ELR (cell line): ENCODE measurements at regions not wholly inside any gene's neighbourhood (a gene's known extent, or its start where the extent isn't known, plus 50 kb on each side); places are given as distances from the start of the nearest gene placed in this dataset.
A peak's percentile ranks its signal among the peaks of the same experiment; 100 is the strongest.
"Not testable (repeated sequence)": the region's sequence is repeated elsewhere in the genome, so short reads cannot be mapped to it uniquely, and the experiment has no call there.

Experiments used
- DNase-seq: peaks from one replicate; pipeline ENCODE4 v3.0.0-alpha.2; 2015; ENCODE audit warnings: low read depth

- DNase-seq = no peak
Measured at GRCh38 chr14:53398616-53399015, 245.5 kb upstream of the DDHD1 start.

- not testable (repeated sequence) for DNase-seq
Measured at GRCh38 chr14:53395267-53395666, 242.1 kb upstream of the DDHD1 start.

DNA sequence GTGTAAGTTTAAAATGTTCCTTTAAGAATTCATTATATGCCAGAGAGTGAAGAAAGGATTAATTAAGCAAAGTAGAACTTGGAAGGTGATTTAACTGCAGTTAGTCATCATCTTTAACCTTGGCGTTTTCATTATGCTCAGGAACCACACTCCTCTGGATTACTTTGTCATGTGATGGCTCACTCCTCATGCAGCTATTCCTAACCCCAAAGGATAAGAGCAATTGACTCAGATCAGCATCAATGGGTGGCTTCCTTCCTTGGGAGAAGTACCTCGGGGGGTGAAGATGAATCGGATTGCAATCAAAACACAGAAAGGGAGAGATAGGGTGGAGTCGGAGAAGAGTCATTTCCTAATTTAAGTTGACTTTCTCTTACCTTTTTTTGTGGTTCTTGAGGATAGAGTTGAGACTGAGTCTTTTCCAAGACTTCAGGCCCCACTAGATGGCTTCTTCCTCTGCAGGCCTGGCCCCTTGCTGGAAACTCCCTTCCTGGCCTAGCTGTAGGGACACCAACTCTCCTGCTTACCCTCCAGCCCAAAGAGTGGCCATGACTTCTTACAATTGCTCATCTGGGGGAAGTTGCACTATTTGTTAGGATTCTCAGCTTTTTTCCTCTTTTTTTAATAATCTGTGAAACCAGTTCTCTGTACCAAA lies 238.6 kb upstream of the DDHD1 start:
- DNase-seq = peak; percentile 89

- DNase-seq = peak; percentile 70
Measured at GRCh38 chr14:53391156-53391555, 238.0 kb upstream of the DDHD1 start.

DNA sequence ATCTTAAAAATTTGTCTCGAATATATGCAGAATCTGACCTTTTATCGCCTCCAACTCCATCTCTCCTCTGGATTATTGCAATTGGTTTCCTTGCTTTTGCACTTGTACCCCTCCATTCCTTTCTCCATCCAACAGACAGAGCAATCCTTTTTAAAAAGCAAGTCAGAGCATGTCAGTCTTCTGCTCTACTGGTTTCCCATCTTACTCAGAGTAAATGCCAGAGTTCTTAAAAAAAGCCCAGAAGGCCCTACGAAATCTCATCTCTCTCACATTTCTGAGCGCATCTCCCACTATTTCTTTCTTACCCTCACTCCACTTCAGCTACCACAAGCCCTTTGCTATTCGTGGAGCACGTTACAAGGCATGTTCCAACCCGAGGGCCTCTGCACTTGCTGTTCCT lies 236.9 kb upstream of the DDHD1 start:
- DNase-seq = no peak

DNA sequence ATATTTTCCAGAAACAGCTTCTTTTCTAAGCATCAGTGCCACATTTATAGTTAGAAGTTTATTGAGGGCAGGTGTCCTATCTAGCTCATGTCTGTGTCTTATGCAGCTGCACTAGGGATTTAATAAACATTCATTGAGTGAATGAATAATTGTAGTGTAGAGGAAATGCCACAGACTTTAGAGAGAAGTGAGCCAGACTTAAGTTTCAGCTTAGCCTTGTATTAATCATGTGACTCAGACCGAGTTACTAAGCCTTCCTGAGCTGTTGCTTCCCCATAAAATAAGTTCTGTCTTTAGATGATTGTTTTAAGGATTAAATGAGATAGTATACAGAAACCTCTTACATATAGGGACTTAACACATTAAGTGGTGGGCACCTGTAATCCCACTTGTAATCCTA lies 236.1 kb upstream of the DDHD1 start:
- DNase-seq = peak; percentile 65

- no peak for DNase-seq
Measured at GRCh38 chr14:53386362-53386761, 233.2 kb upstream of the DDHD1 start.

DNA sequence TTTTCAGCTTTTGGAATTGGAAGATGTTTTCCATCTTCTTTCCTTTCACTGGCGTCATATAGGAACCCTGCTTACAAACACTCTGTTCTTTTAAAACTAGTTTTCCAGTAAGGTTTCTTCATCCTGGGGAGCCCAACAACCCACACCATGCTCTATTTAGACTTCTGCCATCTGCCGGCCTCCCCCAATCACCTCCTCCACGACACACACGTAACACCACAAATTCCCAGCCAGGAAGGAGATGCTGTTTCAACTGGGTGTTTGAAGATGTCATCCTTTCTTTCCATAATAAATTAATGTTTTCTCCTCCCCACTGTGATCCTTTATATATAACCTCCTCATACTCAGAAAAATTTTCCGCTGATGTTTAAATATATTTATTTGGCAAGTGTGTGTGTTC lies 231.4 kb upstream of the DDHD1 start:
- no peak for DNase-seq

GRCh38 chr14:53384073-53384472 lies 230.9 kb upstream of the DDHD1 start:
- DNase-seq = no peak

- DNase-seq = no peak
Measured at GRCh38 chr14:53381895-53382294, 228.8 kb upstream of the DDHD1 start.

DNA sequence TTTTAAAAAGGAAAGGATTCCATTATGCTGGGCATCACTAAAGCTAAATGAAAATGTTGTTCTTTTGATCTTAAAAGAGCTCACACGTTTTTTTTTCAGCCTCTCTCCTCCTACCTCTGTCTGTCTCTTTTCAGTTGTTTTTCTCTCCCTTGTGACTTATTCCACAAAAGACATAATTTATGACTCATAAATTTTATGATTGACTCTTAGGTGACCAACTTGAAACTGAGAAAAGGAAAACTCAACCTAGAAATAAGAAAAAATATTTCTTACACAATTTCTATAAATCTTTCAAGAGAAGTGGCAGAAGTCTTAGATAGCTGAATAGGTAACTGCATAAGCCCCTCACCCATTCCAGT lies 227.7 kb upstream of the DDHD1 start:
- DNase-seq = no peak

- no peak for DNase-seq
Measured at GRCh38 chr14:53380052-53380866, 227.1 kb upstream of the DDHD1 start.

- DNase-seq = no peak
Measured at GRCh38 chr14:53378142-53378541, 225.0 kb upstream of the DDHD1 start.

DNA sequence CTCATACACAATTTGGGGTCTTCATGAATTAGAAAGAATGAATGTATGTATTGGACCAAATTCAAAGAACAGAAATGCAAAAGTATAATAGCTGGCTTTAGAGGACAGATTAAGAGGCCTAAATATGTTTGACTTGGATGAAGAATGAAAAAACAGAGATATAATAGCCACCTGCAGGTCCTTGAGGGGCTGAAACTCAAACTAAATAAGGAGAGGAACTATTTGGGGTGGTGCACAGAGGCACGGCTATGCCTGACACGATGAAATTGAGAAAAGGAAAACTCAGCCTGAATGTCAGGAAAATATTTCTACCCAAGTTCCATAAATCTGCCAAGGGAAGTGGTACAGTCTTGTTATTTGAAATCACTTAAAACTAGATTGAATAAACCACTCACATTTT lies 222.9 kb upstream of the DDHD1 start:
- DNase-seq = no peak

DNA sequence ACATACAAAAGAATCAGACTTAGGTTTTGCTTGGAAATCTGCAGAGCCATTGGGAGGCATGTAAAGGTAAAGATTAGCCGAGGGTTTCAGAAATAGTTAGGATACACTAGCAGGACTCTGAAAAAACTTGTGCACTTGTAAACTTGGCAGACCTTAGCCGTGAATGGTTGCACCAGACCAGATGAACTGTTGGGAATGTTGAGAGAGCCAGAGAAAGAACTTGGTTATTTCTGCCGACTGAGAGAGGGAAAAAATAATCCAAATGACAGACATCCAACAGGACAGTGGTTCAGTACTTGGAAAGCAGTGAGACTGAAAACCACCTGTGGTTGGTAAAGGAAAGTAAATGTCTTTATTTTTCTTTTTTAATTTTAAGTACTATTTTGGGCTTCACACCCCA lies 222.5 kb upstream of the DDHD1 start:
- DNase-seq = no peak

- peak; percentile 82 for DNase-seq
Measured at GRCh38 chr14:53368711-53369201, 215.6 kb upstream of the DDHD1 start.

GRCh38 chr14:53368066-53368465 lies 214.9 kb upstream of the DDHD1 start:
- DNase-seq = no peak

DNA sequence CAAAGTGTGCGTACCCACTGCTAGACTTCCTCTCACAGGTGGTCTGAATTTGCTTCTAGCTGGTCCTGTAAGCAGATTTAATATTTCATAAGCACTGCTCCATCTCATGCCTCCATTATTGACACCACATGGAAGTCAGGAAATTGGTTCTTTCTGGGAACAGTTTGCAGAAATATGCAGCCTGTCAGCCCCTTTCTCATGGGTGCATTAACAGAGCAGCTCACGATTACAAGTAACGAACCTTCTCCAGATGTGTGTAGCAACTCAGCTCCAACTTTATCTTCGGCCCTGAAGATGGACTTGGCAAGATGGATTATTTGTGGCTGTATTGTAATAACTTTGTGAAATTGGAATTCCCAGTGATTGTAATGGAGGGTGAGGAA lies 214.5 kb upstream of the DDHD1 start:
- peak; percentile 1 for DNase-seq

- DNase-seq = no peak
Measured at GRCh38 chr14:53365486-53366130, 212.5 kb upstream of the DDHD1 start.

- DNase-seq = not testable (repeated sequence)
Measured at GRCh38 chr14:53362916-53363315, 209.8 kb upstream of the DDHD1 start.

DNA sequence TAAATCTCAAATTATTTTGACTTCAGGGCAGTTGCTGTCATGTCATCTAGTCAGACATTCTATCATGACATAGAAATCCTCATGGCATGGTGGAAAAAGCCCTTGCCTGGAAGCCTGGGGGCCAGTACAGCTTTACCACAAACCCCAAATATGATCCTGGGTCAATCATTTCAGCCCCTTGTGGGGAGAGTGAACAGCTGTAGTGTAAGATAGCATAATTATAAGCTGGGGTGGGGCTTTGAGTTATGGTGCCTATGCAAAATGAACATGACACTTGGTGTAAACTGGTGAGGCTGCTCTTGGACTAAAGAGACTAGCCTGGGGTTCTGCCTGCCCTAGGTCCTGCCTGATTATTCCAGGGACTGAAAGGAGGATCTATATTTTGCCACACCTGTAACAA lies 207.7 kb upstream of the DDHD1 start:
- no peak for DNase-seq

- no peak for DNase-seq
Measured at GRCh38 chr14:53358166-53358565, 205.0 kb upstream of the DDHD1 start.
